ENCODE measurements at regions not wholly inside any gene's neighbourhood (a gene's known extent, or its start where the extent isn't known, plus 50 kb on each side); places are given as distances from the start of the nearest gene placed in this dataset.
A peak's percentile ranks its signal among the peaks of the same experiment; 100 is the strongest.
"Not testable (repeated sequence)": the region's sequence is repeated elsewhere in the genome, so short reads cannot be mapped to it uniquely, and the experiment has no call there.

- no peak for DNase-seq (ENCODE audit: low read depth)
- no peak overlapping the region for H3K4me3 ChIP-seq (ENCODE audit: low read depth, low read length)
- TF ChIP-seq CTCF (IDR thresholded peaks at IDR 0.05; ENCODE audit: low read depth, low read length, missing control alignments): no peak
These were observed 129.8 kb upstream of the SMLR1 start for GRCh38 chr6:130697271-130697994.

GRCh38 chr6:130697995-130698535 is 129.1 kb upstream of the SMLR1 start:
- DNase-seq (ENCODE audit: low read depth): no peak
- H3K4me3 ChIP-seq (ENCODE audit: low read depth, low read length): no peak overlapping the region
- TF ChIP-seq CTCF (IDR thresholded peaks at IDR 0.05; ENCODE audit: low read depth, low read length, missing control alignments): peak; percentile 64

GRCh38 chr6:130699742-130700141 is 127.5 kb upstream of the SMLR1 start:
- TF ChIP-seq CTCF (IDR thresholded peaks at IDR 0.05; ENCODE audit: low read depth, low read length, missing control alignments): no peak
- DNase-seq (ENCODE audit: low read depth): no peak
- no peak overlapping the region for H3K4me3 ChIP-seq (ENCODE audit: low read depth, low read length)

GRCh38 chr6:130700397-130700796 is 126.8 kb upstream of the SMLR1 start:
- H3K4me3 ChIP-seq (ENCODE audit: low read depth, low read length): no peak overlapping the region
- DNase-seq (ENCODE audit: low read depth): no peak
- no peak for TF ChIP-seq CTCF (IDR thresholded peaks at IDR 0.05; ENCODE audit: low read depth, low read length, missing control alignments)

- no peak for TF ChIP-seq CTCF (IDR thresholded peaks at IDR 0.05; ENCODE audit: low read depth, low read length, missing control alignments)
- DNase-seq (ENCODE audit: low read depth): no peak
These were observed 118.9 kb upstream of the SMLR1 start for GRCh38 chr6:130708338-130708737.

GRCh38 chr6:130711641-130712040 is 115.6 kb upstream of the SMLR1 start:
- DNase-seq (ENCODE audit: low read depth); H3K4me3 ChIP-seq (ENCODE audit: low read depth, low read length): not testable (repeated sequence)

More at GRCh38 chr6:130708338-130708737, 118.9 kb upstream of the SMLR1 start:
- H3K4me3 ChIP-seq (ENCODE audit: low read depth, low read length): no peak overlapping the region

GRCh38 chr6:130713144-130713543 is 114.1 kb upstream of the SMLR1 start:
- no peak overlapping the region for H3K4me3 ChIP-seq (ENCODE audit: low read depth, low read length)
- no peak for TF ChIP-seq CTCF (IDR thresholded peaks at IDR 0.05; ENCODE audit: low read depth, low read length, missing control alignments)
- no peak for DNase-seq (ENCODE audit: low read depth)
